HCT116 (cell line): ENCODE measurements at regions not wholly inside any gene's neighbourhood (a gene's known extent, or its start where the extent isn't known, plus 50 kb on each side); places are given as distances from the start of the nearest gene placed in this dataset.

Source experiments
- ATAC-seq: fragments of 200-7000 bp; cut with Tn5 transposase; 2 replicates; pipeline ENCODE4 v1.9.1; 2020; ENCODE audit warnings: mild to moderate bottlenecking, moderate library complexity
- BruUV-seq: library from RNA; stranded (reverse); fragments of 400-500 nt; replicated peaks from 2 replicates; lab custom pipeline; 2021; lab: Mats Ljungman, UMichigan
- CTCF ChIA-PET: fragments of 300-600 bp; sonication (Branson Sonifier 250); formaldehyde crosslinking; loops from one replicate; lab custom pipeline; 2021; ENCODE audit warnings: antibody characterized with exemption; lab: Charles Lee
- POLR2A ChIA-PET: fragments of 300-600, 350-600 bp; sonication (Branson Sonifier 250); formaldehyde crosslinking; loops from one replicate; lab custom pipeline; 2021; ENCODE audit warnings: antibody characterized with exemption; lab: Charles Lee
- RAD21 ChIA-PET, 2 experiments: fragments of 300-600 bp; sonication (Branson Sonifier 250); formaldehyde crosslinking; loops; one replicate each; lab custom pipeline; 2023; ENCODE audit warnings: low total read pairs in 2 of 2; ENCODE audit not compliant: uncharacterized antibody in 2 of 2, unreplicated experiment in 2 of 2, low non-redundant PET in 1 of 2; lab: Charles Lee
- DNase-seq: peaks from one replicate; pipeline ENCODE4 v3.0.0-alpha.2; 2010; ENCODE audit warnings: low read depth, low spot score
- H2AFZ ChIP-seq: fragments of 200-600 bp; shearing (Covaris generic), sonication (generic); 2 replicates; pipeline ENCODE4 v1.6.1; 2017; ENCODE audit warnings: low read depth, mixed run types, mixed read lengths, antibody characterized with exemption, low read length; ENCODE audit not compliant: poor library complexity, severe bottlenecking
- H3K27ac ChIP-seq: 2 replicates; pipeline ENCODE4 v1.5.1; 2012; ENCODE audit warnings: low read depth, low read length
- H3K27me3 ChIP-seq: fragments of 200-600 bp; sonication (generic); 2 replicates; pipeline ENCODE4 v1.6.1; 2016; ENCODE audit warnings: mixed run types, low read length, mixed read lengths; ENCODE audit not compliant: insufficient read depth
- H3K36me3 ChIP-seq, 2 experiments: fragments of 200-500 bp in 1 of 2; fragments of 200-600 bp in 1 of 2; sonication (Bioruptor generic) in 1 of 2; sonication (generic) in 1 of 2; 2 replicates each; pipeline versions ENCODE4 v1.5.1 to v1.6.1; 2014 to 2016; ENCODE audit warnings: low read length in 2 of 2, inconsistent platforms in 1 of 2, mixed read lengths in 1 of 2, mixed run types in 1 of 2; ENCODE audit not compliant: insufficient read depth in 2 of 2, control insufficient read depth in 1 of 2
- H3K4me1 ChIP-seq, 2 experiments: fragments of 200-600 bp in 1 of 2; sonication (generic) in 1 of 2; 2 replicates each; pipeline versions ENCODE4 v1.5.1 to v1.6.1; 2012 to 2017; ENCODE audit warnings: low read length in 2 of 2, inconsistent platforms in 1 of 2, mild to moderate bottlenecking in 1 of 2, mixed read lengths in 1 of 2, mixed run types in 1 of 2, moderate library complexity in 1 of 2; ENCODE audit not compliant: insufficient read depth in 2 of 2, control insufficient read depth in 1 of 2
- H3K4me2 ChIP-seq: fragments of 200-600 bp; sonication (generic); 2 replicates; pipeline ENCODE4 v1.6.1; 2017; ENCODE audit warnings: mixed run types, low read length, mixed read lengths
- H3K4me3 ChIP-seq, 2 experiments: fragments of 200-600 bp in 1 of 2; sonication (generic) in 1 of 2; replicated peaks in 1 of 2; 2 replicates each; pipeline ENCODE4 v1.5.1; 2011 to 2016; ENCODE audit warnings: low read length in 2 of 2, control low read depth in 1 of 2, low read depth in 1 of 2, mild to moderate bottlenecking in 1 of 2, mixed read lengths in 1 of 2, mixed run types in 1 of 2
- H3K79me2 ChIP-seq: fragments of 200-600 bp; sonication (generic); 2 replicates; pipeline ENCODE4 v1.6.1; 2017; ENCODE audit warnings: mild to moderate bottlenecking, mixed run types, low read length, moderate library complexity, mixed read lengths; ENCODE audit not compliant: insufficient read depth
- H3K9ac ChIP-seq: fragments of 200-600 bp; sonication (generic); 2 replicates; pipeline ENCODE4 v1.6.1; 2016; ENCODE audit warnings: low read length, mixed read lengths
- H3K9me2 ChIP-seq: fragments of 200-600 bp; sonication (generic), shearing (Covaris generic); 2 replicates; pipeline ENCODE4 v1.6.1; 2017; ENCODE audit warnings: mixed run types, mild to moderate bottlenecking, moderate library complexity; ENCODE audit not compliant: insufficient read depth
- H3K9me3 ChIP-seq, 2 experiments: fragments of 200-500 bp in 1 of 2; fragments of 200-600 bp in 1 of 2; sonication (Bioruptor generic) in 1 of 2; sonication (generic) in 1 of 2; 2 replicates each; pipeline ENCODE4 v1.6.1; 2014 to 2017; ENCODE audit warnings: low read length in 2 of 2, mixed read lengths in 2 of 2, inconsistent platforms in 1 of 2, low read depth in 1 of 2, mild to moderate bottlenecking in 1 of 2, mixed run types in 1 of 2, moderate library complexity in 1 of 2; ENCODE audit not compliant: control insufficient read depth in 1 of 2, insufficient read depth in 1 of 2
- H4K20me1 ChIP-seq: fragments of 200-600 bp; sonication (generic), shearing (Covaris generic); 2 replicates; pipeline ENCODE4 v1.6.1; 2017; ENCODE audit warnings: mixed run types, mild to moderate bottlenecking, moderate library complexity; ENCODE audit not compliant: insufficient read depth
- CBX3 ChIP-seq: IDR thresholded peaks from 2 replicates; pipeline ENCODE4 v1.6.1; 2012; ENCODE audit warnings: low read depth
- ELF1 ChIP-seq: IDR thresholded peaks from 2 replicates; pipeline ENCODE4 v1.6.1; 2012; ENCODE audit warnings: low read depth, borderline replicate concordance
- EZH2phosphoT487 ChIP-seq: fragments of 200-600 bp; IDR thresholded peaks from 2 replicates; pipeline ENCODE4 v1.6.1; 2018; ENCODE audit warnings: antibody characterized with exemption, borderline replicate concordance
- JUND ChIP-seq: IDR thresholded peaks from 2 replicates; pipeline ENCODE4 v1.6.1; 2012
- RAD21 ChIP-seq: IDR thresholded peaks from 2 replicates; pipeline ENCODE4 v1.6.1; 2012; ENCODE audit warnings: low read depth, mild to moderate bottlenecking
- SRF ChIP-seq: IDR thresholded peaks from 2 replicates; pipeline ENCODE4 v1.6.1; 2012; ENCODE audit warnings: low read depth
- TCF7L2 ChIP-seq: IDR thresholded peaks from 2 replicates; pipeline ENCODE4 v1.7.0; 2011; ENCODE audit warnings: borderline replicate concordance, inconsistent platforms; ENCODE audit not compliant: insufficient read depth, insufficient read length; ENCODE audit errors: extremely low read depth
- YY1 ChIP-seq: IDR thresholded peaks from 2 replicates; pipeline ENCODE4 v1.6.1; 2011; ENCODE audit warnings: low read length, low read depth, moderate library complexity, mild to moderate bottlenecking; ENCODE audit not compliant: insufficient replicate concordance; ENCODE audit errors: extremely low read depth
- ZFX ChIP-seq: fragments of 450-650 bp; IDR thresholded peaks from 2 replicates; pipeline ENCODE4 v1.6.1; 2017
- intact Hi-C: fragments of 100-400 bp; cut with micrococcal nuclease; formaldehyde crosslinking; loops from 2 replicates; pipeline ENCODE4 v1.10.0; 2022
- TF ChIP-seq, protein P1 (sequence below): IDR thresholded peaks from 2 replicates; pipeline ENCODE4 v1.6.1; 2012; ENCODE audit warnings: low read depth
- TF ChIP-seq, protein P2 (sequence below): IDR thresholded peaks from 2 replicates; pipeline ENCODE4 v1.6.1; 2012
- TF ChIP-seq, protein P3 (sequence below), 3 experiments: fragments of 200-600 bp in 1 of 3; sonication (generic) in 1 of 3; IDR thresholded peaks in 2 of 3; conservative IDR thresholded peaks in 1 of 3; 2 replicates each; pipeline ENCODE4 v1.5.1; 2012 to 2017; ENCODE audit warnings: low read depth in 2 of 3, low read length in 2 of 3, antibody characterized with exemption in 1 of 3, borderline replicate concordance in 1 of 3, control low read depth in 1 of 3, mild to moderate bottlenecking in 1 of 3, mixed read lengths in 1 of 3, mixed run types in 1 of 3, moderate library complexity in 1 of 3; ENCODE audit not compliant: insufficient read depth in 1 of 3
- TF ChIP-seq, protein P4 (sequence below): IDR thresholded peaks from 2 replicates; pipeline ENCODE4 v1.6.1; 2011; ENCODE audit warnings: mild to moderate bottlenecking, low read length, moderate library complexity; ENCODE audit not compliant: insufficient replicate concordance; ENCODE audit errors: extremely low read depth

DNA sequence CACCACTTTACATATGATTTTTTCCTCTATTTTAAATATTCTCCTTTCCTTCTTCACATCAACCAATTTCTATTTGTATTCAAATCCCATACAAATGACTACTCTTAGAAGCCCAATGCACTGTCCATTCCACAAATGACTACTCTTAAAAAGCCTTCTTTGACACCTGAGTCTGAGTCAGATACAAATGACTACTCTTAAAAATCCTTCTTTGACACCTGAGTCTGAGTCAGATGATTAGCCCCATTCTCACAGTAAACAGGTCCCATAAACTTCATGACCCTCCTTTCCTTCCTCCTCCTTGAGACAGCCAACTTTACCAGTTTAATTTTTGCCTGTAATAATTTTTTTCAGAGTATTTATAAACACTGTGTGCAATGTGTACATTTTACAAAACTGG lies 231.3 kb upstream of the USP25 start:
- no peaks in the 10 kb centered on the region for H3K4me1 ChIP-seq
- H3K36me3 ChIP-seq: no peaks in the 10 kb centered on the region
- TF ChIP-seq CBX3 (no peak), TCF7L2 (no peak), SRF (no peak), ZFX (no peak), JUND (no peak), ELF1 (no peak), EZH2phosphoT487 (no peak), YY1 (no peak), RAD21 (no peak)
- TF ChIP-seq, protein P1, sequence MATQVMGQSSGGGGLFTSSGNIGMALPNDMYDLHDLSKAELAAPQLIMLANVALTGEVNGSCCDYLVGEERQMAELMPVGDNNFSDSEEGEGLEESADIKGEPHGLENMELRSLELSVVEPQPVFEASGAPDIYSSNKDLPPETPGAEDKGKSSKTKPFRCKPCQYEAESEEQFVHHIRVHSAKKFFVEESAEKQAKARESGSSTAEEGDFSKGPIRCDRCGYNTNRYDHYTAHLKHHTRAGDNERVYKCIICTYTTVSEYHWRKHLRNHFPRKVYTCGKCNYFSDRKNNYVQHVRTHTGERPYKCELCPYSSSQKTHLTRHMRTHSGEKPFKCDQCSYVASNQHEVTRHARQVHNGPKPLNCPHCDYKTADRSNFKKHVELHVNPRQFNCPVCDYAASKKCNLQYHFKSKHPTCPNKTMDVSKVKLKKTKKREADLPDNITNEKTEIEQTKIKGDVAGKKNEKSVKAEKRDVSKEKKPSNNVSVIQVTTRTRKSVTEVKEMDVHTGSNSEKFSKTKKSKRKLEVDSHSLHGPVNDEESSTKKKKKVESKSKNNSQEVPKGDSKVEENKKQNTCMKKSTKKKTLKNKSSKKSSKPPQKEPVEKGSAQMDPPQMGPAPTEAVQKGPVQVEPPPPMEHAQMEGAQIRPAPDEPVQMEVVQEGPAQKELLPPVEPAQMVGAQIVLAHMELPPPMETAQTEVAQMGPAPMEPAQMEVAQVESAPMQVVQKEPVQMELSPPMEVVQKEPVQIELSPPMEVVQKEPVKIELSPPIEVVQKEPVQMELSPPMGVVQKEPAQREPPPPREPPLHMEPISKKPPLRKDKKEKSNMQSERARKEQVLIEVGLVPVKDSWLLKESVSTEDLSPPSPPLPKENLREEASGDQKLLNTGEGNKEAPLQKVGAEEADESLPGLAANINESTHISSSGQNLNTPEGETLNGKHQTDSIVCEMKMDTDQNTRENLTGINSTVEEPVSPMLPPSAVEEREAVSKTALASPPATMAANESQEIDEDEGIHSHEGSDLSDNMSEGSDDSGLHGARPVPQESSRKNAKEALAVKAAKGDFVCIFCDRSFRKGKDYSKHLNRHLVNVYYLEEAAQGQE: no peak
- TF ChIP-seq, protein P2, sequence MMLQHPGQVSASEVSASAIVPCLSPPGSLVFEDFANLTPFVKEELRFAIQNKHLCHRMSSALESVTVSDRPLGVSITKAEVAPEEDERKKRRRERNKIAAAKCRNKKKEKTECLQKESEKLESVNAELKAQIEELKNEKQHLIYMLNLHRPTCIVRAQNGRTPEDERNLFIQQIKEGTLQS: no peak
- TF ChIP-seq, protein P3, sequence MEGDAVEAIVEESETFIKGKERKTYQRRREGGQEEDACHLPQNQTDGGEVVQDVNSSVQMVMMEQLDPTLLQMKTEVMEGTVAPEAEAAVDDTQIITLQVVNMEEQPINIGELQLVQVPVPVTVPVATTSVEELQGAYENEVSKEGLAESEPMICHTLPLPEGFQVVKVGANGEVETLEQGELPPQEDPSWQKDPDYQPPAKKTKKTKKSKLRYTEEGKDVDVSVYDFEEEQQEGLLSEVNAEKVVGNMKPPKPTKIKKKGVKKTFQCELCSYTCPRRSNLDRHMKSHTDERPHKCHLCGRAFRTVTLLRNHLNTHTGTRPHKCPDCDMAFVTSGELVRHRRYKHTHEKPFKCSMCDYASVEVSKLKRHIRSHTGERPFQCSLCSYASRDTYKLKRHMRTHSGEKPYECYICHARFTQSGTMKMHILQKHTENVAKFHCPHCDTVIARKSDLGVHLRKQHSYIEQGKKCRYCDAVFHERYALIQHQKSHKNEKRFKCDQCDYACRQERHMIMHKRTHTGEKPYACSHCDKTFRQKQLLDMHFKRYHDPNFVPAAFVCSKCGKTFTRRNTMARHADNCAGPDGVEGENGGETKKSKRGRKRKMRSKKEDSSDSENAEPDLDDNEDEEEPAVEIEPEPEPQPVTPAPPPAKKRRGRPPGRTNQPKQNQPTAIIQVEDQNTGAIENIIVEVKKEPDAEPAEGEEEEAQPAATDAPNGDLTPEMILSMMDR (IDR thresholded peaks at IDR 0.05 in 2 of 3, conservative IDR thresholded peaks at IDR 0.05 in 1 of 3; ENCODE audit: borderline replicate concordance in 1 of 3, insufficient read depth in 1 of 3, low read depth in 2 of 3, low read length in 2 of 3): no peak
- TF ChIP-seq, protein P4, sequence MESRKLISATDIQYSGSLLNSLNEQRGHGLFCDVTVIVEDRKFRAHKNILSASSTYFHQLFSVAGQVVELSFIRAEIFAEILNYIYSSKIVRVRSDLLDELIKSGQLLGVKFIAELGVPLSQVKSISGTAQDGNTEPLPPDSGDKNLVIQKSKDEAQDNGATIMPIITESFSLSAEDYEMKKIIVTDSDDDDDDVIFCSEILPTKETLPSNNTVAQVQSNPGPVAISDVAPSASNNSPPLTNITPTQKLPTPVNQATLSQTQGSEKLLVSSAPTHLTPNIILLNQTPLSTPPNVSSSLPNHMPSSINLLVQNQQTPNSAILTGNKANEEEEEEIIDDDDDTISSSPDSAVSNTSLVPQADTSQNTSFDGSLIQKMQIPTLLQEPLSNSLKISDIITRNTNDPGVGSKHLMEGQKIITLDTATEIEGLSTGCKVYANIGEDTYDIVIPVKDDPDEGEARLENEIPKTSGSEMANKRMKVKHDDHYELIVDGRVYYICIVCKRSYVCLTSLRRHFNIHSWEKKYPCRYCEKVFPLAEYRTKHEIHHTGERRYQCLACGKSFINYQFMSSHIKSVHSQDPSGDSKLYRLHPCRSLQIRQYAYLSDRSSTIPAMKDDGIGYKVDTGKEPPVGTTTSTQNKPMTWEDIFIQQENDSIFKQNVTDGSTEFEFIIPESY: no peak
- DNase-seq: no peak
- ChIA-PET POLR2A (no interaction called here), CTCF (no interaction called here), RAD21 (no interaction called here)
- 0 out of 4 replicates have a peak, but pooled peaks cover 0 to 3% of the 10 kb centered on the region in 2 experiments for H3K9me3 ChIP-seq
- intact Hi-C loops: no loop called here
- H3K4me3 ChIP-seq: no peak overlapping the region
- H2AFZ ChIP-seq: no peak overlapping the region
- H4K20me1 ChIP-seq: no peaks in the 10 kb centered on the region
- H3K79me2 ChIP-seq: no peaks in the 10 kb centered on the region
- no peak for ATAC-seq
- no peaks in the 10 kb centered on the region for H3K27me3 ChIP-seq
- H3K4me2 ChIP-seq: no peak overlapping the region
- H3K9ac ChIP-seq: no peak overlapping the region
- H3K27ac ChIP-seq: no peak overlapping the region
- BruUV-seq: no TSS peak
- no peaks in the 10 kb centered on the region for H3K9me2 ChIP-seq
